H9 (cell line): ENCODE measurements at regions not wholly inside any gene's neighbourhood (a gene's known extent, or its start where the extent isn't known, plus 50 kb on each side); places are given as distances from the start of the nearest gene placed in this dataset.

Experiments
- DNase-seq: peaks from one replicate; pipeline ENCODE4 v3.0.0-alpha.2; 2017
- H2AFZ ChIP-seq: one replicate; pipeline ENCODE4 v1.6.1; 2013; ENCODE audit warnings: mild to moderate bottlenecking, low read length, control low read depth, moderate library complexity
- H2AK5ac ChIP-seq: 2 replicates; pipeline ENCODE4 v1.6.1; 2013; ENCODE audit warnings: low read length, control low read depth, mixed read lengths; ENCODE audit not compliant: insufficient read length
- H2BK120ac ChIP-seq: one replicate; pipeline ENCODE4 v1.6.1; 2013; ENCODE audit warnings: low read depth, mild to moderate bottlenecking, low read length, control low read depth, inconsistent platforms; ENCODE audit not compliant: poor library complexity, severe bottlenecking
- H2BK12ac ChIP-seq: 2 replicates; pipeline ENCODE4 v1.6.1; 2013; ENCODE audit warnings: low read length, control low read depth, mixed read lengths, low read depth; ENCODE audit not compliant: insufficient read length
- H2BK15ac ChIP-seq: 2 replicates; pipeline ENCODE4 v1.6.1; 2013; ENCODE audit warnings: low read depth, low read length, control low read depth
- H2BK20ac ChIP-seq: one replicate; pipeline ENCODE4 v1.6.1; 2013; ENCODE audit warnings: low read depth, mild to moderate bottlenecking, low read length, control low read depth, inconsistent platforms; ENCODE audit not compliant: poor library complexity, severe bottlenecking
- H2BK5ac ChIP-seq: 2 replicates; pipeline ENCODE4 v1.6.1; 2013; ENCODE audit warnings: low read length, control low read depth, mixed read lengths; ENCODE audit not compliant: insufficient read length
- H3K14ac ChIP-seq: 2 replicates; pipeline ENCODE4 v1.6.1; 2013; ENCODE audit warnings: low read length, control low read depth; ENCODE audit not compliant: insufficient read depth
- H3K18ac ChIP-seq: 2 replicates; pipeline ENCODE4 v1.6.1; 2013; ENCODE audit warnings: low read depth, mild to moderate bottlenecking, mixed read lengths, low read length, control low read depth; ENCODE audit not compliant: insufficient read length
- H3K23ac ChIP-seq: 2 replicates; pipeline ENCODE4 v1.6.1; 2013; ENCODE audit warnings: low read length, control low read depth, mixed read lengths, low read depth; ENCODE audit not compliant: insufficient read length
- H3K23me2 ChIP-seq: 2 replicates; pipeline ENCODE4 v1.6.1; 2013; ENCODE audit warnings: low read depth, mild to moderate bottlenecking, mixed read lengths, low read length, control low read depth; ENCODE audit not compliant: insufficient read length, poor library complexity, severe bottlenecking
- H3K27ac ChIP-seq: 2 replicates; pipeline ENCODE4 v1.5.1; 2013; ENCODE audit warnings: low read length, control low read depth, mixed read lengths, low read depth; ENCODE audit not compliant: insufficient read length
- H3K27me3 ChIP-seq: 2 replicates; pipeline ENCODE4 v1.6.1; 2013; ENCODE audit warnings: low read length, control low read depth, inconsistent platforms; ENCODE audit not compliant: insufficient read depth
- H3K4ac ChIP-seq: 2 replicates; pipeline ENCODE4 v1.6.1; 2013; ENCODE audit warnings: low read depth, mild to moderate bottlenecking, control low read depth, inconsistent platforms, low read length, moderate library complexity
- H3K4me1 ChIP-seq: 2 replicates; pipeline ENCODE4 v1.6.1; 2013; ENCODE audit warnings: low read length, control low read depth, inconsistent platforms; ENCODE audit not compliant: insufficient read depth
- H3K4me2 ChIP-seq: 2 replicates; pipeline ENCODE4 v1.6.1; 2013; ENCODE audit warnings: low read length, control low read depth, mixed read lengths; ENCODE audit not compliant: insufficient read length, insufficient read depth
- H3K56ac ChIP-seq: 2 replicates; pipeline ENCODE4 v1.6.1; 2013; ENCODE audit warnings: low read depth, mild to moderate bottlenecking, mixed read lengths, low read length, control low read depth; ENCODE audit not compliant: insufficient read length
- H3K79me1 ChIP-seq: 2 replicates; pipeline ENCODE4 v1.6.1; 2013; ENCODE audit warnings: low read depth, mild to moderate bottlenecking, moderate library complexity, low read length, control low read depth, inconsistent platforms; ENCODE audit not compliant: insufficient read depth, poor library complexity, severe bottlenecking
- H3K79me2 ChIP-seq: 2 replicates; pipeline ENCODE4 v1.6.1; 2013; ENCODE audit warnings: low read length, control low read depth, inconsistent platforms; ENCODE audit not compliant: insufficient read depth
- H3K9ac ChIP-seq: 2 replicates; pipeline ENCODE4 v1.6.1; 2013; ENCODE audit warnings: low read length, control low read depth, mixed read lengths; ENCODE audit not compliant: insufficient read length; ENCODE audit errors: extremely low read depth
- H3K9me3 ChIP-seq: one replicate; pipeline ENCODE4 v1.6.1; 2013; ENCODE audit warnings: low read depth, low read length, inconsistent platforms; ENCODE audit not compliant: control insufficient read depth
- H3T11ph ChIP-seq: one replicate; pipeline ENCODE4 v1.6.1; 2013; ENCODE audit warnings: mild to moderate bottlenecking, low read length, control low read depth, inconsistent platforms
- H4K20me1 ChIP-seq: one replicate; pipeline ENCODE4 v1.6.1; 2013; ENCODE audit not compliant: control insufficient read depth, insufficient read length, insufficient read depth
- H4K5ac ChIP-seq: 2 replicates; pipeline ENCODE4 v1.6.1; 2013; ENCODE audit warnings: low read depth, mild to moderate bottlenecking, mixed read lengths, low read length, control low read depth; ENCODE audit not compliant: insufficient read length
- H4K8ac ChIP-seq: replicated peaks from 2 replicates; pipeline ENCODE4 v1.6.1; 2013; ENCODE audit warnings: low read length, control low read depth, mixed read lengths, low read depth; ENCODE audit not compliant: insufficient read length
- H4K91ac ChIP-seq: 2 replicates; pipeline ENCODE4 v1.6.1; 2013; ENCODE audit warnings: low read depth, mild to moderate bottlenecking, moderate library complexity, mixed read lengths, low read length, control low read depth; ENCODE audit not compliant: insufficient read length
- H3K27ac Mint-ChIP-seq, 3 experiments: 2 replicates in 2 of 3; 3 replicates in 1 of 3; pipeline ENCODE4 v1.8.0; 2020 to 2021; ENCODE audit warnings: mixed read lengths in 3 of 3, mild to moderate bottlenecking in 1 of 3, moderate library complexity in 1 of 3
- H3K27me3 Mint-ChIP-seq: 2 replicates; pipeline ENCODE4 v1.8.0; 2021; ENCODE audit warnings: low read depth, mild to moderate bottlenecking, moderate library complexity, mixed read lengths
- H3K36me3 Mint-ChIP-seq, 3 experiments: 2 replicates in 2 of 3; 3 replicates in 1 of 3; pipeline ENCODE4 v1.8.0; 2020 to 2021; ENCODE audit warnings: low read depth in 3 of 3, mixed read lengths in 3 of 3; ENCODE audit not compliant: insufficient read depth in 1 of 3
- H3K4me1 Mint-ChIP-seq, 2 experiments: 2 replicates each; pipeline ENCODE4 v1.8.0; 2020; ENCODE audit warnings: mixed read lengths in 2 of 2
- H3K4me3 Mint-ChIP-seq, 2 experiments: 2 replicates in 1 of 2; 3 replicates in 1 of 2; pipeline ENCODE4 v1.8.0; 2020 to 2021; ENCODE audit warnings: mild to moderate bottlenecking in 2 of 2, mixed read lengths in 2 of 2, moderate library complexity in 1 of 2
- H3K9me3 Mint-ChIP-seq, 2 experiments: 2 replicates in 1 of 2; 3 replicates in 1 of 2; pipeline ENCODE4 v1.8.0; 2020; ENCODE audit warnings: mild to moderate bottlenecking in 2 of 2, mixed read lengths in 2 of 2, moderate library complexity in 1 of 2
- WGBS: extraction: QIAGEN DNeasy Blood & Tissue Kit; methylation state at CpG from one replicate; pipeline ENCODE4 v1.1.7; 2013; ENCODE audit warnings: missing lambda C conversion rate, low lambda C conversion rate, mixed read lengths; ENCODE audit not compliant: insufficient read length; ENCODE audit errors: extremely low coverage; 5-methylcytosine and 5-hydroxymethylcytosine counted together
- TF ChIP-seq, protein P1 (sequence below): fragments of 200-600 bp; sonication (generic); conservative IDR thresholded peaks from 3 replicates; pipeline ENCODE4 v1.8.0; 2021; ENCODE audit warnings: antibody characterized with exemption, mild to moderate bottlenecking

DNA sequence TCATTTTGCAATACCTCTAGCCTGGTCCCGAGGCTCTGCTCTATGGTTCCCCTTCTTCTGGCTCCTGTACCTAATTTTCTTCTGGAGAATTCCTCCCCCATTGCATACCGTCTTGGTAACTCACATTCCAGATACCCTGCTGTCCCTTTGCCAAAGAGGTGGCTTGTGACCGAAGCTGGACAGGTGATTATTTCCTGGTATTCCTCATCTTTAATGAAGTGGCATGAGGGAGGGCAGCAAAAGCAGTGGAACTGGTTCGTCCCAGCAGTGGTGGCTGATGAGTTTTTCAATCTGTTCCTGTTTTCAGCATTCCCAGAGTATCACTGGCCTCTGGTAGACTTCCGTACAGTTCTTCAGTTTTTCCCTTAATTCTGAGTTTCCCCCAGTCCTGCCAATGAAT is 186.2 kb upstream of the CADPS start:
- Histone ChIP-seq H3T11ph (no peak overlapping the region), H3K27me3 (no peaks in the 10 kb centered on the region), H2BK5ac (no peak overlapping the region), H4K5ac (no peak overlapping the region), H3K14ac (no peak overlapping the region), H4K20me1 (no peaks in the 10 kb centered on the region), H2AK5ac (no peak overlapping the region), H3K4ac (no peak overlapping the region), H2BK15ac (no peak overlapping the region), H2BK20ac (no peak overlapping the region), H3K4me1 (no peaks in the 10 kb centered on the region; the same call in 1 of the 2 replicates), H4K91ac (no peak overlapping the region), H3K79me2 (no peaks in the 10 kb centered on the region), H3K9ac (no peak overlapping the region), H3K18ac (no peak overlapping the region), H3K4me2 (no peak overlapping the region), H3K9me3 (no peaks in the 10 kb centered on the region), H2BK120ac (no peak overlapping the region), H3K23me2 (no peaks in the 10 kb centered on the region), H2AFZ (no peak overlapping the region), H3K79me1 (no peaks in the 10 kb centered on the region), H3K27ac (no peak overlapping the region), H2BK12ac (no peak overlapping the region), H3K56ac (no peak overlapping the region), H3K23ac (no peak overlapping the region), H4K8ac (no peak overlapping the region)
- Mint-ChIP-seq H3K36me3 (peaks cover 0 to 5% (median 0%) of the 10 kb centered on the region in 3 experiments; a peak in 2 of 7 replicates), H3K4me3 (no peak overlapping the region), H3K9me3 (no peaks in the 10 kb centered on the region), H3K27me3 (no peaks in the 10 kb centered on the region), H3K4me1 (peaks cover 26 to 28% of the 10 kb centered on the region in 2 experiments), H3K27ac (no peak overlapping the region)
- WGBS, result no CpG with 5 or more reads among the region's 5 CpGs
- TF ChIP-seq, protein P1, sequence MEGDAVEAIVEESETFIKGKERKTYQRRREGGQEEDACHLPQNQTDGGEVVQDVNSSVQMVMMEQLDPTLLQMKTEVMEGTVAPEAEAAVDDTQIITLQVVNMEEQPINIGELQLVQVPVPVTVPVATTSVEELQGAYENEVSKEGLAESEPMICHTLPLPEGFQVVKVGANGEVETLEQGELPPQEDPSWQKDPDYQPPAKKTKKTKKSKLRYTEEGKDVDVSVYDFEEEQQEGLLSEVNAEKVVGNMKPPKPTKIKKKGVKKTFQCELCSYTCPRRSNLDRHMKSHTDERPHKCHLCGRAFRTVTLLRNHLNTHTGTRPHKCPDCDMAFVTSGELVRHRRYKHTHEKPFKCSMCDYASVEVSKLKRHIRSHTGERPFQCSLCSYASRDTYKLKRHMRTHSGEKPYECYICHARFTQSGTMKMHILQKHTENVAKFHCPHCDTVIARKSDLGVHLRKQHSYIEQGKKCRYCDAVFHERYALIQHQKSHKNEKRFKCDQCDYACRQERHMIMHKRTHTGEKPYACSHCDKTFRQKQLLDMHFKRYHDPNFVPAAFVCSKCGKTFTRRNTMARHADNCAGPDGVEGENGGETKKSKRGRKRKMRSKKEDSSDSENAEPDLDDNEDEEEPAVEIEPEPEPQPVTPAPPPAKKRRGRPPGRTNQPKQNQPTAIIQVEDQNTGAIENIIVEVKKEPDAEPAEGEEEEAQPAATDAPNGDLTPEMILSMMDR, result no peak
- DNase-seq, result no peak
